PC-3 (cell line): ENCODE measurements at regions not wholly inside any gene's neighbourhood (a gene's known extent, or its start where the extent isn't known, plus 50 kb on each side); places are given as distances from the start of the nearest gene placed in this dataset.
A peak's percentile ranks its signal among the peaks of the same experiment; 100 is the strongest.

ENCODE experiments used
- ATAC-seq: fragments of 200-7000 bp; cut with Tn5 transposase; 2 replicates; pipeline ENCODE4 v1.9.1; 2020; ENCODE audit warnings: mild to moderate bottlenecking, moderate library complexity
- BruUV-seq: library from RNA; stranded (reverse); fragments of 400-500 nt; replicated peaks from 2 replicates; lab custom pipeline; 2021; lab: Mats Ljungman, UMichigan
- CTCF ChIA-PET: fragments of 300-600 bp; sonication (Branson Sonifier 250); formaldehyde crosslinking; loops from one replicate; lab custom pipeline; 2022; ENCODE audit warnings: antibody characterized with exemption; lab: Charles Lee
- POLR2A ChIA-PET: fragments of 300-600 bp; sonication (Branson Sonifier 250); formaldehyde crosslinking; loops from one replicate; lab custom pipeline; 2022; ENCODE audit warnings: antibody characterized with exemption; ENCODE audit not compliant: unreplicated experiment; lab: Charles Lee
- DNase-seq: peaks from one replicate; pipeline ENCODE4 v3.0.0-alpha.2; 2015
- H2AFZ ChIP-seq: fragments of 300-600 bp; sonication (generic); 2 replicates; pipeline ENCODE4 v1.6.0; 2016; ENCODE audit warnings: antibody characterized with exemption, low read length
- H3F3A ChIP-seq: fragments of 300-600 bp; sonication (generic); one replicate; pipeline ENCODE4 v1.6.0; 2017; ENCODE audit warnings: antibody characterized with exemption, low read length, control low read depth, mild to moderate bottlenecking; ENCODE audit not compliant: unreplicated experiment
- H3K27ac ChIP-seq: fragments of 300-600 bp; sonication (generic); 2 replicates; pipeline ENCODE4 v1.5.1; 2016; ENCODE audit warnings: mild to moderate bottlenecking, low read length
- H3K27me3 ChIP-seq: fragments of 300-600 bp; sonication (generic); 2 replicates; pipeline ENCODE4 v1.6.1; 2016; ENCODE audit warnings: low read length, mixed read lengths
- H3K36me3 ChIP-seq: fragments of 300-600 bp; sonication (generic); 2 replicates; pipeline ENCODE4 v1.6.1; 2016; ENCODE audit warnings: low read depth, mixed run types, low read length, mixed read lengths
- H3K4me1 ChIP-seq: fragments of 300-600 bp; sonication (generic); 2 replicates; pipeline ENCODE4 v1.5.1; 2016; ENCODE audit warnings: low read length; ENCODE audit not compliant: insufficient read depth
- H3K4me2 ChIP-seq: fragments of 300-600 bp; sonication (generic); 2 replicates; pipeline ENCODE4 v1.6.0; 2016; ENCODE audit warnings: low read length
- H3K4me3 ChIP-seq: fragments of 300-600 bp; sonication (generic); 2 replicates; pipeline ENCODE4 v1.5.1; 2016; ENCODE audit warnings: mild to moderate bottlenecking, low read length, mixed read lengths
- H3K79me2 ChIP-seq: fragments of 300-600 bp; sonication (generic); 2 replicates; pipeline ENCODE4 v1.6.1; 2017; ENCODE audit warnings: low read length, mixed read lengths
- H3K9ac ChIP-seq: fragments of 300-600 bp; sonication (generic); 2 replicates; pipeline ENCODE4 v1.6.0; 2016; ENCODE audit warnings: mild to moderate bottlenecking, low read length
- H3K9me2 ChIP-seq: fragments of 300-600 bp; sonication (generic); replicated peaks from 2 replicates; pipeline ENCODE4 v1.6.1; 2016; ENCODE audit warnings: mixed run types, low read length, mixed read lengths
- H3K9me3 ChIP-seq: fragments of 300-600 bp; sonication (generic); 2 replicates; pipeline ENCODE4 v1.6.1; 2016; ENCODE audit warnings: low read length, mixed read lengths
- H4K20me1 ChIP-seq: fragments of 300-600 bp; sonication (generic); 2 replicates; pipeline ENCODE4 v1.6.1; 2016; ENCODE audit warnings: low read length, mixed read lengths
- EZH2 ChIP-seq: fragments of 300-600 bp; sonication (generic); IDR thresholded peaks from one replicate; pipeline ENCODE4 v1.6.1; 2017; ENCODE audit warnings: antibody characterized with exemption, mild to moderate bottlenecking, low read length; ENCODE audit not compliant: unreplicated experiment
- EZH2phosphoT487 ChIP-seq: fragments of 300-600 bp; sonication (generic); IDR thresholded peaks from 2 replicates; pipeline ENCODE4 v1.6.1; 2018; ENCODE audit warnings: mild to moderate bottlenecking, antibody characterized with exemption, low read length, borderline replicate concordance
- intact Hi-C: fragments of 100-400 bp; cut with micrococcal nuclease; formaldehyde crosslinking; loops from 2 replicates; pipeline ENCODE4 v1.9.0; 2023
- TF ChIP-seq, protein P1 (sequence below): fragments of 300-600 bp; sonication (generic); conservative IDR thresholded peaks from 2 replicates; pipeline ENCODE4 v1.5.1; 2017; ENCODE audit warnings: antibody characterized with exemption, low read depth, mild to moderate bottlenecking, low read length

DNA sequence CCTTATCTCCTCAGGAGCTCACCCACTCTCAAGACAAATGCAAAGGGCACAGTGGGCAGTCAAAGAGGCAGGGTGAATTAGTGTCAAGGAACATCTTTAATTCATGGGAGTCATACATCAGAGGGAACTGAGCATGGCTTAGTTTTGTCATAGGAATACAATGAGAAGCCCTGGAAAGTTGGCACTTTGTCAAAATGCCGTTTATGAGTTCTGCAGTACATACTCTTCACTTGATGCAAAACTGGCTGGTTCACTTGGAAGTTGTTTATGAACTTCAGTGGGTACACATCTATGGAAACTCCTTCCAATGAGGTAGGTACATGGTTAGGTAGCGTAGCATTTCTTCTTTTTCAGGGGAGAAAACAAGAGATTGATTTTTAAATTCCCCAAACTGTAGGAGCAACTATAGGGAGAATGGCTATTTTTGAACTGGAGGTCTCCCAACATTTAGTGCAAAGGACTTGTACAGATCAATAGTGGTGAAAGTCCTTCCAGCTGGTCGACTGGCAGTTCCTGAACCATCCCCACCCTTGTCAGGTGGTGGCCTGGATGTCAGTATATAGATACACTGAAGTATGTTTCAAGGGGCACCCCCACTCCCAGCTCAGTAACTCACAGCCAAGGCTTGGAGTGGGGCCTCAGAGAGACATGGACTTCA is 580.5 kb downstream of the REEP3 start:
- H4K20me1 ChIP-seq: no peaks in the 10 kb centered on the region
- intact Hi-C loops: no loop called here
- H3K27ac ChIP-seq: no peak overlapping the region
- TF ChIP-seq, protein P1, sequence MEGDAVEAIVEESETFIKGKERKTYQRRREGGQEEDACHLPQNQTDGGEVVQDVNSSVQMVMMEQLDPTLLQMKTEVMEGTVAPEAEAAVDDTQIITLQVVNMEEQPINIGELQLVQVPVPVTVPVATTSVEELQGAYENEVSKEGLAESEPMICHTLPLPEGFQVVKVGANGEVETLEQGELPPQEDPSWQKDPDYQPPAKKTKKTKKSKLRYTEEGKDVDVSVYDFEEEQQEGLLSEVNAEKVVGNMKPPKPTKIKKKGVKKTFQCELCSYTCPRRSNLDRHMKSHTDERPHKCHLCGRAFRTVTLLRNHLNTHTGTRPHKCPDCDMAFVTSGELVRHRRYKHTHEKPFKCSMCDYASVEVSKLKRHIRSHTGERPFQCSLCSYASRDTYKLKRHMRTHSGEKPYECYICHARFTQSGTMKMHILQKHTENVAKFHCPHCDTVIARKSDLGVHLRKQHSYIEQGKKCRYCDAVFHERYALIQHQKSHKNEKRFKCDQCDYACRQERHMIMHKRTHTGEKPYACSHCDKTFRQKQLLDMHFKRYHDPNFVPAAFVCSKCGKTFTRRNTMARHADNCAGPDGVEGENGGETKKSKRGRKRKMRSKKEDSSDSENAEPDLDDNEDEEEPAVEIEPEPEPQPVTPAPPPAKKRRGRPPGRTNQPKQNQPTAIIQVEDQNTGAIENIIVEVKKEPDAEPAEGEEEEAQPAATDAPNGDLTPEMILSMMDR: no peak
- TF ChIP-seq EZH2: no peak
- no peak for TF ChIP-seq EZH2phosphoT487
- no peaks in the 10 kb centered on the region for H3F3A ChIP-seq
- no peaks in the 10 kb centered on the region for H3K79me2 ChIP-seq
- no peak overlapping the region for H3K4me2 ChIP-seq
- H3K4me1 ChIP-seq: peaks cover 8% of the 10 kb centered on the region
- H3K9ac ChIP-seq: no peak overlapping the region
- ChIA-PET POLR2A (no interaction called here), CTCF (interaction anchor here (0.5 kb wide), 1 partner anchor 73 kb away, joined by 3 read pairs; no protein-coding TSS in a partner anchor)
- no peaks in the 10 kb centered on the region for H3K9me2 ChIP-seq
- no peaks in the 10 kb centered on the region for H3K36me3 ChIP-seq
- no TSS peak for BruUV-seq
- no peaks in the 10 kb centered on the region for H3K9me3 ChIP-seq
- no peak overlapping the region for H3K4me3 ChIP-seq
- DNase-seq (peak; percentile 67), ATAC-seq (no peak)
- no peak overlapping the region for H2AFZ ChIP-seq
- no peaks in the 10 kb centered on the region for H3K27me3 ChIP-seq

DNA sequence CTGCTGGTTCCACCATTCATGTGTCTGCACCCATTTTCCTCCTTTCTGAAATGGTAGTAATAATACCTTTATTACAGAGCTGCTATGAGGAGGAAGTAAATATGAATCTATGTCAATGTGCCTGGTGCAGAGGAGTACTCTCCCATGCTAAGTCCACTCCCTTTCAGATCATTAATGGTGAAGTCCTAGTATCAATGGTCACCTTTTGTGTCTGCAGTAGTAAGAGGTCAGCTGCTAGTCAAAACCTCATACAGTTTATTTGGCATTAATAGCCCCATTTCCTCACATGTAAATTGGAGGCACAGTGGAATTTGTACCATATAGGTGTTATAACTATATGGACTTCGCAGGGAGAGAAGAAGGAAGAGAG is 581.0 kb downstream of the REEP3 start:
- no peaks in the 10 kb centered on the region for H3F3A ChIP-seq
- H2AFZ ChIP-seq: no peak overlapping the region
- DNase-seq (no peak), ATAC-seq (no peak)
- no TSS peak for BruUV-seq
- no peak overlapping the region for H3K27ac ChIP-seq
- TF ChIP-seq EZH2phosphoT487 (no peak), EZH2 (no peak)
- TF ChIP-seq, protein P1: no peak
- CTCF ChIA-PET: no interaction called here
- no peaks in the 10 kb centered on the region for H3K79me2 ChIP-seq
- H3K4me3 ChIP-seq: no peak overlapping the region
- H3K4me1 ChIP-seq: peaks cover 3% of the 10 kb centered on the region
- POLR2A ChIA-PET: no interaction called here
- no peaks in the 10 kb centered on the region for H3K9me3 ChIP-seq
- no peaks in the 10 kb centered on the region for H3K27me3 ChIP-seq
- H3K36me3 ChIP-seq: no peaks in the 10 kb centered on the region
- no peak overlapping the region for H3K9ac ChIP-seq
- no peaks in the 10 kb centered on the region for H4K20me1 ChIP-seq
- H3K4me2 ChIP-seq: no peak overlapping the region
- intact Hi-C loops: no loop called here
- no peaks in the 10 kb centered on the region for H3K9me2 ChIP-seq

DNA sequence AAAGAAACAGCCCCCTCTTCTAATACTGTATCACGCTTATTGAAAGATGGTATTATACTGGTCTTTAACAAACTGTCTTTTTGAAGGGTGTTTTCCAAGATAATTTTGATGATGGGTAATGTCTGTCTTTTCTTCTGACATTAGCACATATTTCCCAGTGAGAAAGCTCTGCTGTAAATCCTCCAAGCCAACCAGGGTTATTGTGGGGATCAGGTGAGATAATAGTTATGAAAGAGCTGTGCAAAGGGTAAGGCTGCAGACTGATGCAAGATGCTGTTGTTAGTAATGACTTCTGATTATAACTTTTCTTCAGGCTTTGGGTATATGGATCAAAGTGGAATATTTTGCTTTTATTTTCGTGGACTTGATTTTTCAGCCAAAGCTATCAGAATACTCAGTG is 581.7 kb downstream of the REEP3 start:
- H4K20me1 ChIP-seq: no peaks in the 10 kb centered on the region
- no peaks in the 10 kb centered on the region for H3F3A ChIP-seq
- no peak overlapping the region for H3K27ac ChIP-seq
- H3K79me2 ChIP-seq: no peaks in the 10 kb centered on the region
- DNase-seq (no peak), ATAC-seq (no peak)
- no peaks in the 10 kb centered on the region for H3K27me3 ChIP-seq
- no peaks in the 10 kb centered on the region for H3K9me2 ChIP-seq
- H2AFZ ChIP-seq: no peak overlapping the region
- no peak overlapping the region for H3K9ac ChIP-seq
- intact Hi-C loops: no loop called here
- H3K4me1 ChIP-seq: no peaks in the 10 kb centered on the region
- no peaks in the 10 kb centered on the region for H3K9me3 ChIP-seq
- H3K4me2 ChIP-seq: no peak overlapping the region
- H3K36me3 ChIP-seq: no peaks in the 10 kb centered on the region
- no peak overlapping the region for H3K4me3 ChIP-seq
- TF ChIP-seq EZH2 (no peak), EZH2phosphoT487 (no peak)
- TF ChIP-seq, protein P1: no peak
- ChIA-PET CTCF (no interaction called here), POLR2A (no interaction called here)
- no TSS peak for BruUV-seq
